Hematopoietic multipotent progenitor cell treated with erythropoietin and hydrocortisone succinate and interleukin-3 and kit ligand, for 4 days (in vitro differentiated cells): ENCODE measurements at regions not wholly inside any gene's neighbourhood (a gene's known extent, or its start where the extent isn't known, plus 50 kb on each side); places are given as distances from the start of the nearest gene placed in this dataset.
"Not testable (repeated sequence)": the region's sequence is repeated elsewhere in the genome, so short reads cannot be mapped to it uniquely, and the experiment has no call there.

ENCODE experiments used
- DNase-seq: peaks from one replicate; pipeline ENCODE4 v3.0.0-alpha.2; 2015

DNA sequence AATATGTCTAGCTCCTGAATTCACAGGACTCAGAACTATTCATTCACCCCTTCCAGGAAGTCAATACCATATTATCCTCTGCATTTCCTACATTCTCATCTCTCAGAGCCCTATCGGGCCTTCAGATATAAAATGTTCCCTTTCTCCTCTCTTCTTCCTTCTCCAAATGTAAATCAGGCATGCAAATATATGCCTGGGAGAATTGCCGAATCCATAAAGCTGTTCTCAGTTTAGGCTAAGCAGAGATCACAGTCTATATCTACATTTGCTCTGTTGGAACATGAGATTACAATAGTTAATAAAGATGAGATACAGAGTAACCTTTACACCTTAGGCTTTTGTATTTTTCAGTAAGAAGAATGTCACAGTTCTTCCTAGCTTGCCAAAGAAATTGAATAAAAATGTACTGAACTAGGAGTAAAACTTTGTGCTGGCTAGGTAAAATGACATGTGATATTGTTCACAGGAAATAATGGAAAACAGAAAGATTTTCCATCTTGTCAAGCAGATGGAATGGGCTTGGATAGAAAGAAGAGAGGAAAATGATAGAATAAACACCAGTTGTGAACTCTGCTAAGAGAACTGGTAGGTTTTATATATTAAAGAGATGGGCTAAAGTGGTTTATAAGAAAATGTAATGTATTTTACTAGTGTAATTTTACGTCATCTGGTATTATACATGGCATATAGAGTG is 161.5 kb downstream of the NRIP1 start:
- DNase-seq = no peak

DNA sequence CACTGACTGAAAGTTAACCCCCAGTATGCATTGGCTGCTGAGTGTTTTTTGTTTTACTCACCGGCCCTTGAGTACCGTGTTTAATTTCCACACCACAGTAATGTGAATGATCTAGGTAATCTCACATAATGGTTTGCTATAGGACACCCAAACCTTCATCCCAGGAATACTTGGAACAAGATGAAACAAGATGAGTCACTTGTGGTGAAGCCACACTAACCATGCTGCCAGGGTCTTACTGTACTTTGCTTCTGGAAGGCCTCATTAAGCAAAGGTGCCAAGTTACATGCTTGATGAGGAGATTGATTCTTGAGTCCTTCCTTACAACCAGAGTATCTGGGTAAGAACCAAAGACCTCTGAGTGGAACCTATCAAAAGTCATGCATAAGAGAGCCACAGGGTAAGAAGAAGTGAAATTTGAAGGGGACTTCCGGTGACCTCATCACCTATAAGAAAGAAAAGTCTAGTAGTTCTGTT is 163.3 kb downstream of the NRIP1 start:
- DNase-seq = no peak

DNA sequence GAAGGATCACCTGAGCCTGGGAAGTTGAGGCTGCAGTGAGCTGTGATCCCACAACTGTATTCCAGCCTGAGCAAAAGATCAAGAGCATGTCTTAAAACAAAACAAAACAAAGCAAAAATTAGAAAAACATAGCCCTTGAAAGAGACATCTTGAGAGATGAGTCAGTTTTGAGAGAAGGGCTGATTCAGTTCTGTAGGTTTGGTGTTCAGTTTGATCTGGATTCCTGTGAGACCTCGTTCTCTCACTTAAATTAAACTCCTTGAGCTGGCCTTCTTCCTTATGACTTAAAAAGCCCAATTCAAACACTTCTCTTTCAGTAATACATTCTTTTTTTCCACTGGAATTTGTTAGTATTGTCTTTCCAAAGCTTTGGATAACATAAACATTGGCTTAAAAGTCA is 164.2 kb downstream of the NRIP1 start:
- no peak for DNase-seq

DNA sequence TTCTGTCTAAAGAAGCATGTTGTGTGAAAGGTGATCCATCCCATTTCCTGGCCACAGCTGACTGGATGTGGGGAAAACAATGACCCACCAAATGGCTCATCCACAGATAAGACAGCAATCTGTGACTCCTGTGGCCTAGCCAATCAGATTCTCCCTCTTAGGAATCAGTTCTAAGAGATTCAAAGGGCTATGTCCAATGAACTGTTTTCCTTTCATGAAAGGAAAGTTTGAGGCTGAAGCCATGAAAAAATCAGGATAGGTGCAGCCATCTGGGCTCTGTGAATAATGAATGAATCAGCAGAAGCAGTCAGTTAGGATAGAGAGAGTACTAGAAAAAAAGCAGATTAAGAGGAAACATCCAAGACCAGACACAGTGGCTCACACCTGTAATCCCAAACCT is 164.7 kb downstream of the NRIP1 start:
- DNase-seq = no peak

DNA sequence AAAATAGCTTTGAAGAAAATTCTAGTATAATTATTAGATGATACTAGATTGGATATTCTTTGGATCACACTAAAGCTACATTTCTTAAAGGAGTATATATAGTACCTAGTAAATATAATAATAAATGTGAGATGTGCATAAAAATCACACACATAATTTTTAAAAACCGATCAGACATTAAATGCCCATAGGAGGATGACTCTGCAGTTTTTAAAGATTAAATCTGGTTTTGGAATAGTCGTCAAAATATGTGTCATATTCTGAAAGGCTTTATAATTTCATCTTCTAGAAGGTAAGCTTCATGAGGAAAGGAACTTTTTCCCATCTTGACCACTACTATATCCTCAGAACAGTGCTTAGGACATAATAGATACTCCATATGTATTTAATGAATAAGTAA is 169.0 kb downstream of the NRIP1 start:
- no peak for DNase-seq

DNA sequence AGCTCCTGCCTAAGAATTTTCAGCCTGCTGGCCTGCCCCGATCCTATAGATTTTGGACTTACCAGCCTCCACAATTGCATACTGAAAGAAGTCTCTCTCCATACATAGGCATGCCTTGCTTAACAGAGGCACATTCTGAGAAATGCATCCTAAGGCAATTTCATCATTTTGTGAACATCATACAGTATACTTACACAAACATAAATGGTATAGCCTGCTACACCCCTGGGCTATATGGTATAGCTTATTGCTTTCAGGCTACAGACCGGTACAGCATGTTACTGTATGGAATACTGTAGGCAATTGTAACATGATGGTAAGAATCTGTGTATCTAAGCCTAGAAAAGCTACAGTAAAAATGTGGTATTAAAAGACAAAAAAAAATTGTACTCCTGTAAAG is 174.7 kb downstream of the NRIP1 start:
- DNase-seq = no peak

DNA sequence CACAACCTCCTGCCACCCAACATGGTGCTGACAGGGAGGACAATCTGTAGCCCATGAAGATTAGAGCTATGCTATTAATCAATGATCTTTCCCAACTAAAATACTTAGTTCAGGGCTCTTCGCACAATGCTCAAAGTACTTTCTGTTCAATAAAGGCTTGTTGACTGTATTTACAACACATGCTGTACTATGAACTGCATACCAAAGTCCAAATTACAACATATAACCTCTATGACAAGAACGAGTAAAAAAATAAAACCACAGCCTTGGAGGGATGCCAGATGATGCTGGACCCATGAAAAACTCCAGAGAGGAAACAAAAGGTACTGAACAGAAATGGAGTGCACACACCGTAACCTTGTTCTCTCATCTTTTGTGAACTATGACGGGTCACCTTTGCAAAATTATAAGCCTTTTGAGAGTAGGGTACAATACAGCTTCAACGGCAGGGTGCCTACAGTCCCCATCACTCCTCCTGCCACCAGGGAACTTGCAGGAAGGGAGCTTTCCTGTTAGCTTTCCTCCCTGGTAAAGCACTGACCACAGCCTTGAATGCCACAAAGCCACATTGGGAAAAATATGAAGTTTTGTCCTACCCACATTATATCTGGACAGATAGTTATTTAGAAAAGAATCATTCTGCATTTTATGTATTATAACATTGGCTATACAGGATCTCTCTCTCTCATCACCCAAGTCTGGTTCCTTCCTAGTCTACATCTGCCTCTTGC is 175.6 kb downstream of the NRIP1 start:
- peak; percentile 60 for DNase-seq

DNA sequence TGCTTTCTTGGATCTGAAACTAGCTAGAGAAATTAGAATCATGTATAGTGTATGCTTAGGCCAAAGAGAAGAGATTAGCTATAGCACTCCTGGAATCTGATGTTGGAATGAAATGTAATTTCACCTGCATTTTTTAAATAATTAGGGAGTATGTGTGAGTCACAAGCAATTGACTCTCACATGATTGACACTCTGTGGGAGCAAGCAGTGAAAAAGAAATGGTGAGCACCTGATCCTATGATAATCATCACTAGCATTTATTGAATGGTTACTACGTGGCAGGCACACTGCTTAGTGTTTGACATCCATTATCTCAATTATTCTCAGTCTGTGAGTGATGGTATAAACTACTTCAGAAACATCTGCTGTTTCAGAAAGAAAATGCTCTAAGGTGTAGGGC is 176.6 kb downstream of the NRIP1 start:
- no peak for DNase-seq

DNA sequence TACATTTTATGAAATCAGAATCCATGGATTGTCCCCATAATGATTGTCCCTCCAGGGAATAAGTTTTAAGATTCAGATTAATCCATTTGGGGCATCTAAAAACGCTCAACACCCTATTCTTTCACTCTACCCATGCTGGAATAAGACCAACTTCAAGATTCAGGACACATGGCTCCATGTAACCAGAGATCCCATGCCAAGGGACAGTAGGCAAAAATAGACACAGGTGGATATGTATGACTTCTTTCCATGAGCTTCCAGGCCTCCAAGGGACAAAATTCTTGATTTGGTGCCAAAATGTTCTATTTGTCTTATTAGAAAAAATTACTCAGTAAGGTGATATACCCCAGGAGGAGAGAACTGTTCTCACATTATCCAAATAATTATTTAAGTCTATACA is 178.8 kb downstream of the NRIP1 start:
- DNase-seq = no peak

DNA sequence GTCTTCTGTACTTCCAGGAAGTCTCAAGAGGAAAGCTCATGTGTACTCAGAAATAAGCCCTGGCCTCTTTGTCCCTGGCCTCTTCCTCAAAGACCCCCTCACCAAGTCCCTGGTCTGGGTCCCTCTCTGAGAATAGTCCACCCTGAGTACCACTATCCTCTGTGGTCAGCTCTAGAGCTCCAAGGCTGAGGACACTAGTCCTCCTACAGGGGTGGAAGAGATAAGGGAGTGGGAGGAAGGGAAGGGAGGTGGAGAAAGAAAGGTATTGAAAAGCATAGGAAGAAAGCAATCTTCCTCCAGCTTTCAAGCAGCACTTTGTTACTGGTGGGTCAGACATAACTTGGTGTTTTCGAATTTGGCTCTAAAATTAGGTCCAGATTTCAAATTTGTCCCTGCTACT is 181.4 kb downstream of the NRIP1 start:
- DNase-seq = no peak

DNA sequence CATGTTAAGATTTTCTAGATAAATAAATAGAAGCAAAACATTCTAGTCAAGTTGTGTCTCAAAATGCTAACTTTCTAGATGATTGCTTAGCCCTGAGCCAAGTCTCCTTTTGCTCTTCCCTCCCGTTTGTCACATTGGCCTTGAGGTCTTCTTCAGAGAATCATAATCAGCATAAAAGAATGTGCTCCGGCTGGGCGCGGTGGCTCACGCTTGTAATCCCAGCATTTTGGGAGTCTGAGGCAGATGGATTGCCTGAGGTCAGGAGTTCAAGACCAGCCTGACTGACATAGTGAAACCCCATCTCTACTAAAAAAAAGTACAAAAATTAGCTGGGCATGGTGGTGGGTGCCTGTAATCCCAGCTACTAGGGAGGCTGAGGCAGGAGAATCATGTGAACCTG is 182.3 kb downstream of the NRIP1 start:
- not testable (repeated sequence) for DNase-seq

DNA sequence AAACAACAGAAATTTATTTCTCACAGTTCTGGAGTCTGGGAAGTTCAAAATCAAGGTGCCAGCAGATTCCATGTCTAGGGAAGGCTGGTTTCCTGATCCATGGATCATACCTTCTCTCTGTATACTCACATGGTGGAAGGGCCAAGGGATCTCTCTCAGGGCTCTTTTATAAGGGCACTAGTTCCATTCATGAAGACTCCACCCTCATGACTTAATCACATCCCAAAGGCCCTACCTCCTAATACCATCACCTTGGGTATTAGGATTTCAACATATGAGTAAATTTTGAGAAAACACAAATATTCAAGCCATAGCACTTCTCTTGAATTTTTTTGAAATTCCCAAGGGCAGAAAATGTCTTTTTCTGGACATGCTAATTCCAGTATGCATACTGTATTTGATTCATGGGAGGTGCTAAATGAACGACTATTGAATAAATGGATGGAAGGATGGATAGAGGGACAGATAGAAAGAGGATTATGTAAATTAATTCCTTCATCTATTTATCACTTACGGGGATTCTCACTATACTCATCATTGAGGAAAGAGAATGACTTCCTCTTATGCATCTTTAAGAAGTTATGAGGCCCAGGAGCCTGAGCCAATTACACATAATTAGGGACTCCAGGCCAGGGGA is 182.8 kb downstream of the NRIP1 start:
- DNase-seq = no peak

DNA sequence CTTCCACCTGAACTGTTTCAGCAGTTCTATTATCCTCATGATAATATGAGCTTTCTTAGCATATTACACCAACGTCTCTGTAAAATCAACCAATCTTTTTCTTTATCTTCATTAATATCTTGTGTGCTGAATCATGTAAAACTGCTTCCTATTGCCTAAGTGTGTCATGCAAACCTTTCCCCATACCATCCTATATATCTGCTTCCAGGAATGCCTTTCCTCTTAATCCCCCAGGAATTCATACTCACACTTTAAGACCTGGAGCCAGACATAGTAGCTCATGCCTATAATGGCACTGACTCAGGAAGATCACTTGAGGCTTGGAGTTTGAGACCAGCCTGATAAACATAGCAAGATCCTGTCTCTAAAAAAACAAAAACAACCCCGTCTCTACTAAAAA is 183.9 kb downstream of the NRIP1 start:
- DNase-seq = no peak

DNA sequence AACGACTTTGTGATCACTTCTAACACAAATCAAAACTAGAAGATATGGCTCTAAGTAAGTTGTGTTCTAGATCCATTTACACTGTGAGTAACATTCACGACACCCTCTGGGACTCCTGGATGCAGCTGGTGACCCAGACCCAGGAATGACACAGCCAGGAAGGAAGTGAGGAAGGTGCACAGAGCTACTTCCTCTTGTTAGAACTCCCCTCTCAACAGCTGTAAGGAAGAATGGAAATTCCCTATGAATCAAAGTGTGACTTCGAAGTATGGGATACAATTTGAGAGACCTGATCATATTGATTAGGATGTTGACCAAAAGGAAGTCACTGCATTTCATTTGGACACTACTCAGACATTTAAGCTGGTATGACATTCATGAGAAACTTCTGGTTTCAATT is 185.3 kb downstream of the NRIP1 start:
- no peak for DNase-seq

DNA sequence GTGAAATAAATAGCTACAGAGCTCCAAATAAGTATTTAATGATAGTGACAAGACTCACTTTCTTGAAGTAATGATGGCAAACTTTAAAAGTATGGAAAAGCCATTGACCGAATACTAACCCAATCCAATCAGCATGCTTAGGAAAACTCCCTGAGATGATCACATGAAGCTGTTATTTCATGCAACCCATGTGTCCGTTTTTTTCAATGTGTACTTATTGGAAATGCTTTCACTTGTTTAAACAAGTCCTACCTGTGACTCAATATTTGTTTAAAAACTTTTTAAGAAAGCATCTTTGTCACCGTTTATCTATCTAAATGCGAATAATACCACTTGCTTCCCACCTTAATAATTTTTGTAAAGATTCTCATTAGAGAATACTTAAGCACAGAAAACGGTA is 185.8 kb downstream of the NRIP1 start:
- no peak for DNase-seq

DNA sequence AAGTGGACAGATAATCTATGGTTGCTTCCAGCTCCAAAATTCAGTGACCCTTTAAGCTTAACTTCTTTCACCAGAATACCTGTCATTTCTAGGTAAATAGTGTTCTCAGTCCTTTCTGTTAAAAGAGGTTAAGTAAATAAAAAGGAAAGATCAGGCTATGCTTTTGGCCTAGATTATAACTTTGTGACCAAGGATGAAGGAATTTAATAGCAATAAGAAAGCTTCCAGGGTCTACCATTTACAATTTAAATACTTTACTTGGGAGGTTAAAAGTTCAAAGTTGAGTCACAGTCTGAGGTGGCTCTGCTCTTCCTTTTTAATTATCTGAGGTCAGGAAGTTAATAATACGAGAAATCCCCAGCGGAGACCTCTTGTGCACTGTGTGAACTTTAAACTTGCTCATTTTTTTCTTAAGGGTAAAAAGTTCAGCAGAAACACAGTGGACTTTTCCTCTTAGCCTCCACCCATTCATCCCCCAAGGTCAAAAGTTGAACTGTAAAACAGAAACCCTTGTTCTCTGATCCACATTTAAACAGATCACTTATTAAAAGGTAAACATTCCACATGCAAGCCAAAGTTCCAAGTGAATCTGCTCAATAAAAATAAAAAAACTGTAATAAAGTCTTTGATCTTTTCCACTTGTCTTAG is 187.1 kb downstream of the NRIP1 start:
- no peak for DNase-seq

DNA sequence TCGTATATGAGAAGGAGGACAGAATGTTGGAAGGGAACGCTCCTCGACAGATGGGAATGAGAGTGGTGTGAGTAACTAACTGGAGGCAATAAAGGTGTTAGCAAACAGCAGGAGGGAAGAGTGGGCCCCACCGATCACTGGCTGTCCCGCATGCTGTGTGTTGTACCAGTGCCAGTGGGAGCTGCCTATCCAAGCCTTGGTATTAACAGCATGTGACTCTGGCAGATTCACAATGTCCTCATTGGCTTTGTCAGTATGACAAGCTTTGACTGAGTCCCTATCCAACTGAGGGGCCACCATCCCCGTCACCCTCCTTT is 188.3 kb downstream of the NRIP1 start:
- DNase-seq = no peak

DNA sequence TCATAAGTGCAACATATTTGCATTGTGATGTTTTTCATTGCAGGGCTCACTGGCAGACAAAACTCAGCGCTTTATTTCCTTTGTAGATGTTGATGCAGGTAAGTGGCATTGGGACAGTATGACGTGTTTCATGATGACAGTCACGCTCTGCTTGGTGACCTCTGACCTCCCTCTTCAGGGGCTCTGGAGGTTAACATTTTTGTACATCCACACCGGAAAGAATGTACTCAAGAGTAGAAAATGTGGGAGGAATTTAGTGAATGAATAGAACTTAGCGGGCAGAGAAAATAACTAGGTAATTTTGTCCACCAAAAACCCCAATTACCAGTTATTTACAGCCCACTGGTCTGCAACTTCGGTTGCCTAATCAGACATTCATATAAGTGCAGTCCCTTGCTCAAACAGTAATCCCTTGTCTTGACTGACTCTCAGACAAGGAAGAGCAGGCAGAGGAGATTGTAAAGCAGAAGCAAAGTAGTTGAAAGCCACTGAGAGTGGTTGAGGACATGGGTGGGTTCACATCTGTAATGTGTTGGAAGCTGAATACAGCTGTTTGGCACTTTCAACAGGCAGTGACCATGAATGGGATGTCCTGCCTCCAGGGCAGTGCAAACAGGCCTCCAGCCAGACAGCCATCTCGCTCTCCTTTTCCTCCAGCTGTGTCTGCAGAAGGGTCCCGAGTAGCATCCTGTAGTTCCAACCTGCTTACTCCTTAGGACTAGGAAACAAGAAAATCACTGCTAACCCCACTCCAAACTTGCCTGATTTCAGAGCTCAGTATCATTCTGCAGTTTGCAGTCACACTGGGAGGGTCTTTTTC is 188.9 kb downstream of the NRIP1 start:
- no peak for DNase-seq

DNA sequence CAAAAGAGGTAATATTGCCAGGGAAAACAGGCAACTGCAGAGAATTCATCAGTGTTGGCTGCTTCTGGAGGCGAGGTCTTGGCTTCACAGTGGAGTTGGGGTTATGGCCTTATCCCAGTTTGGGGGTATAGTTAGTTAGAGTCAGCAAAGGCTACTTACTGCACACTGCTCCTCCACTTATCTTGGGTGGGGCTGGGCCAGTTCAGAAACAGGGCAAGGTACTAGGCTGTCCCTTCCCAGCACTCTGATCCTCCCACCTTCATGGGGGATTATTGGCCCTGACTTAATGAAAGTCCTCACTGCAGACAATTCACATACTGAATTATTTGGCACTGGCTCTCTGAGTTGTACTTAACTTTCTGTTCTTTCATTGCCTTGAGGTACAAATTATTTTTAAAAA is 189.6 kb downstream of the NRIP1 start:
- no peak for DNase-seq

DNA sequence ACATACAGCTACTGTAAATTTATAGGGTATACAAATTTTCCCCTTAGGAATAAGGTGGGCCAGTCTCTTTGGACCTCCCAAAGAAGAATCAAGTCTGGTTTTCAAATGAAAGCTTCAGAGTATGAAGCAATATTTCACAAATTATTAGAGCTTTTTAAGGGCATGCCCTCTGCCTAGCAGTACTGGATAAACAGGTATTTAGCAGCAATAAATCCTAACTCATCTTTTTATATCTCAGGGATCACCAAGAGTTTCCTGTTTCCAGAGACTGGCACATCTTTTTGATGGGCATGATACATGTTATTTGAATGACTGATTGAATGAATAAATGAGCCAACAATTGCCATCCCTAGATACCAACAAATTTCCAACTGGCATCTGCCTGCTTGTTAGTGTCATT is 190.4 kb downstream of the NRIP1 start:
- DNase-seq = no peak

DNA sequence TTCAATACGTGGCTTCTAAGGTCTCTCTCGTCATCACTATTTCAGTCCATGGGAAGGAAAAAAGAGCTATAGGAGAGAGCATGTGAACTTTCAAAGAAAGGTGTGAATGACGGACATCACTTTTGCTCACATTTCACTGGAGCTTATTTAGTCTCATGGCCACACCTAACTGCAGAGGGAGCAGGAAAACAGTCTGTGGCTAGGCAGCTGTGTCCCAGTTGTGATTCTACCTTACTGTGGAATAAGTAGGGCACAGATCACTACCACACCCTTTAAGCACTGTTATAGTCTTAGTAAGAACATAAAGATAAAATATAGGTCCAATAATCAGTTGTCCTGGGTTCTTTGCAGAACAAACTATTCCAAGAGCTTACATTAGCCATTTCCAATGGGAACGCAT is 192.9 kb downstream of the NRIP1 start:
- no peak for DNase-seq

DNA sequence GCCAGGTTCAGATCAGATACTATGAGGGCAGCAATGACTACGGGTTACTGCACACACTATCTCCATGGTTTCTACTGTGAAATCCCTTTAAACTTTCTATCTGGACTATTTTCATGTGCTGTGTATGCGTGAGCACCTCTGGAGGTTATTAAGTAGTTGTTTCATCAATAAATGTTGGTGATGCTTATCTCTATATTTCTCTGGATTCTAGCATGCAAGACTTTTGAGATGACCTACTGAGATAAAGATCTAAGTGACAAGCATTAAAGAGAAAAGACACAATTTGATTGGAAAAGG is 194.0 kb downstream of the NRIP1 start:
- DNase-seq = no peak
